OCI-LY7 (cell line): ENCODE measurements at regions not wholly inside any gene's neighbourhood (a gene's known extent, or its start where the extent isn't known, plus 50 kb on each side); places are given as distances from the start of the nearest gene placed in this dataset.

Experiments used
- BruUV-seq: library from RNA; stranded (reverse); fragments of 400-500 nt; replicated peaks from 2 replicates; lab custom pipeline; 2021; lab: Mats Ljungman, UMichigan
- CTCF ChIA-PET: fragments of 300-600 bp; sonication (Branson Sonifier 250); formaldehyde crosslinking; loops from one replicate; lab custom pipeline; 2022; ENCODE audit warnings: antibody characterized with exemption; ENCODE audit not compliant: unreplicated experiment; lab: Charles Lee
- POLR2A ChIA-PET: fragments of 300-600 bp; sonication (Branson Sonifier 250); formaldehyde crosslinking; loops from one replicate; lab custom pipeline; 2022; ENCODE audit warnings: antibody characterized with exemption; lab: Charles Lee
- DNase-seq: peaks from one replicate; pipeline ENCODE4 v3.0.0-alpha.2; 2015; ENCODE audit warnings: low spot score
- H2AFZ ChIP-seq: fragments of 200-600 bp; sonication (generic), shearing (Covaris generic); 2 replicates; pipeline ENCODE4 v1.6.1; 2014; ENCODE audit warnings: mild to moderate bottlenecking, antibody characterized with exemption, low read length, moderate library complexity
- H3K27ac ChIP-seq: fragments of 200-600 bp; sonication (generic); 2 replicates; pipeline ENCODE4 v1.5.1; 2014; ENCODE audit warnings: mixed run types, low read depth, mild to moderate bottlenecking, moderate library complexity, low read length, inconsistent platforms; ENCODE audit not compliant: poor library complexity, severe bottlenecking
- H3K36me3 ChIP-seq: fragments of 200-600 bp; sonication (generic); 2 replicates; pipeline ENCODE4 v1.6.1; 2014; ENCODE audit warnings: mild to moderate bottlenecking, antibody characterized with exemption, low read length, moderate library complexity, mixed read lengths; ENCODE audit not compliant: insufficient read depth
- H3K4me1 ChIP-seq: fragments of 200-600 bp; sonication (generic); 2 replicates; pipeline ENCODE4 v1.5.1; 2014; ENCODE audit warnings: mild to moderate bottlenecking, low read length; ENCODE audit not compliant: insufficient read depth, poor library complexity, severe bottlenecking
- H3K4me2 ChIP-seq: fragments of 200-600 bp; sonication (generic); 2 replicates; pipeline ENCODE4 v1.6.1; 2014; ENCODE audit warnings: mild to moderate bottlenecking, low read length
- H3K4me3 ChIP-seq: fragments of 200-600 bp; sonication (generic); 2 replicates; pipeline ENCODE4 v1.5.1; 2014; ENCODE audit warnings: mild to moderate bottlenecking, low read depth, low read length; ENCODE audit not compliant: poor library complexity, severe bottlenecking
- H3K79me2 ChIP-seq: fragments of 200-600 bp; sonication (generic); 2 replicates; pipeline ENCODE4 v1.6.1; 2016; ENCODE audit warnings: low read depth, mild to moderate bottlenecking, low read length, moderate library complexity, mixed read lengths; ENCODE audit not compliant: insufficient read depth
- H3K9me2 ChIP-seq: fragments of 200-600 bp; sonication (generic); 2 replicates; pipeline ENCODE4 v1.6.1; 2016; ENCODE audit warnings: mild to moderate bottlenecking, low read length, mixed read lengths; ENCODE audit not compliant: insufficient read depth
- H3K9me3 ChIP-seq: fragments of 200-600 bp; sonication (generic); 2 replicates; pipeline ENCODE4 v1.6.1; 2014; ENCODE audit warnings: mild to moderate bottlenecking, mixed run types, low read length, mixed read lengths
- H4K20me1 ChIP-seq: fragments of 200-600 bp; sonication (generic); 2 replicates; pipeline ENCODE4 v1.6.1; 2014; ENCODE audit warnings: mild to moderate bottlenecking, antibody characterized with exemption, low read length, moderate library complexity, mixed read lengths; ENCODE audit not compliant: insufficient read depth
- CTCF ChIP-seq: fragments of 200-600 bp; sonication (generic); conservative IDR thresholded peaks from 2 replicates; pipeline ENCODE4 v1.5.1; 2014; ENCODE audit warnings: mild to moderate bottlenecking, antibody characterized with exemption, low read length, moderate library complexity, mixed read lengths
- EZH2phosphoT487 ChIP-seq: fragments of 200-600 bp; sonication (generic); IDR thresholded peaks from 2 replicates; pipeline ENCODE4 v1.6.1; 2018; ENCODE audit warnings: low read depth, borderline replicate concordance, mild to moderate bottlenecking, mixed run types, antibody characterized with exemption, low read length, moderate library complexity, mixed read lengths
- intact Hi-C: fragments of 100-400 bp; cut with micrococcal nuclease; formaldehyde crosslinking; loops from one replicate; pipeline ENCODE4 v1.10.0; 2022; ENCODE audit not compliant: unreplicated experiment

GRCh38 chr3:89847955-89848354, 740.5 kb downstream of the EPHA3 start:
- H4K20me1 ChIP-seq, result no peaks in the 10 kb centered on the region
- DNase-seq, result no peak
- no peak for TF ChIP-seq CTCF
- no peak for TF ChIP-seq EZH2phosphoT487
- no peak overlapping the region for H3K4me2 ChIP-seq
- intact Hi-C loops, result no loop called here
- no peaks in the 10 kb centered on the region for H3K79me2 ChIP-seq
- H3K9me3 ChIP-seq, result no peaks in the 10 kb centered on the region
- no peak overlapping the region for H3K27ac ChIP-seq
- BruUV-seq, result no TSS peak
- ChIA-PET POLR2A (no interaction called here), CTCF (no interaction called here)
- H2AFZ ChIP-seq, result no peak overlapping the region
- no peaks in the 10 kb centered on the region for H3K9me2 ChIP-seq
- no peak overlapping the region for H3K4me3 ChIP-seq
- no peaks in the 10 kb centered on the region for H3K4me1 ChIP-seq
- no peaks in the 10 kb centered on the region for H3K36me3 ChIP-seq

- CTCF ChIA-PET, result no interaction called here
- H3K79me2 ChIP-seq, result no peaks in the 10 kb centered on the region
- H3K4me1 ChIP-seq, result no peaks in the 10 kb centered on the region
- H3K9me3 ChIP-seq, result no peaks in the 10 kb centered on the region
- no peaks in the 10 kb centered on the region for H3K36me3 ChIP-seq
- H3K4me2 ChIP-seq, result no peak overlapping the region
- no peak overlapping the region for H3K4me3 ChIP-seq
- POLR2A ChIA-PET, result no interaction called here
- intact Hi-C loops, result no loop called here
- no peak overlapping the region for H2AFZ ChIP-seq
- H4K20me1 ChIP-seq, result no peaks in the 10 kb centered on the region
- H3K9me2 ChIP-seq, result no peaks in the 10 kb centered on the region
- H3K27ac ChIP-seq, result no peak overlapping the region
- peak; percentile 65 for TF ChIP-seq CTCF
- no peak for TF ChIP-seq EZH2phosphoT487
- BruUV-seq, result no TSS peak
- peak; percentile 2 for DNase-seq
These were observed 744.7 kb downstream of the EPHA3 start for GRCh38 chr3:89851974-89852621.

- no peaks in the 10 kb centered on the region for H3K9me3 ChIP-seq
- no peak overlapping the region for H3K4me2 ChIP-seq
- POLR2A ChIA-PET, result no interaction called here
- intact Hi-C loops, result no loop called here
- H3K36me3 ChIP-seq, result no peaks in the 10 kb centered on the region
- H3K79me2 ChIP-seq, result no peaks in the 10 kb centered on the region
- CTCF ChIA-PET, result no interaction called here
- no peaks in the 10 kb centered on the region for H3K9me2 ChIP-seq
- H2AFZ ChIP-seq, result no peak overlapping the region
- H3K4me3 ChIP-seq, result no peak overlapping the region
- no peak overlapping the region for H3K27ac ChIP-seq
- H3K4me1 ChIP-seq, result no peaks in the 10 kb centered on the region
- no TSS peak for BruUV-seq
- DNase-seq, result no peak
- no peaks in the 10 kb centered on the region for H4K20me1 ChIP-seq
- no peak for TF ChIP-seq CTCF
- TF ChIP-seq EZH2phosphoT487, result no peak
These were observed 752.3 kb downstream of the EPHA3 start for GRCh38 chr3:89859757-89860156.
